ENCODE measurements at regions not wholly inside any gene's neighbourhood (a gene's known extent, or its start where the extent isn't known, plus 50 kb on each side); places are given as distances from the start of the nearest gene placed in this dataset.

DNA sequence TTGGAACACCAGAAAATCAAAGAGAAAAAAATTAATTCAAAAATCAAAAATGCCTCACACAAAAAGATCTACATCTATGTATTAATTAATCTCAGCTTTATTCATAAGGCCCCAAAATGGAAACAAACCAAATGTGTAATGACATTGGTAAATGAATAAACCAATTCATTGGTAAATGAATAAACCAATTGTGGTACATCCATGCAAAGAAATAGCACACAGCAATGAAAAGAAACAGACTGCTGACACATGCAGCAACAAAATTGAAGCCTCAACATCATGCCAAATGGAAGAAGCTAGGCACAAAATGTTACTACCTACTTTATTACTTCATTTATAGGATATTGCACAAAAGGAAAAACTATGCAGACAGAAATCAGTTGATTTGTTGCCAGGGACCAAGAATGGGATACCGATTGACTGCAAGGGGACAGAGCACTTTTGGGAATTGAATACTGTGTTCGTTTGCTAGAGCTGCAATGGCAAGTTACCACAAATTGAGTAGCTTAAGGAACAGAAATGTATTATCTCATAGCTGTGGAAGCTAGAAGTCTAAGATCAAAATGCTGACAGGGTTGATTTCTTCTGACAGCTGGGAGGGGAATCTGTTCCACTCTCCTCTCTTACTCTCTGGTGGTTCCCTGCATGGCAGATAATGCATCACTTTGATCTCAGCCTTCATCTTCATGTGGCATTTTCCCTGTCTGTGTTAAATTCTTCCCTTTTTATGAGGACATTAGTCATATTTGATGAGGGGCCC is 252.8 kb downstream of the RFC3 start:
- no peak overlapping the region for H3K4me3 Mint-ChIP-seq (ENCODE audit: unreplicated experiment)
- no TSS peak for BruUV-seq (replicated peaks)
- no peaks in the 10 kb centered on the region for H3K36me3 Mint-ChIP-seq (ENCODE audit: insufficient read depth, unreplicated experiment)
- TF ChIP-seq, protein P1, sequence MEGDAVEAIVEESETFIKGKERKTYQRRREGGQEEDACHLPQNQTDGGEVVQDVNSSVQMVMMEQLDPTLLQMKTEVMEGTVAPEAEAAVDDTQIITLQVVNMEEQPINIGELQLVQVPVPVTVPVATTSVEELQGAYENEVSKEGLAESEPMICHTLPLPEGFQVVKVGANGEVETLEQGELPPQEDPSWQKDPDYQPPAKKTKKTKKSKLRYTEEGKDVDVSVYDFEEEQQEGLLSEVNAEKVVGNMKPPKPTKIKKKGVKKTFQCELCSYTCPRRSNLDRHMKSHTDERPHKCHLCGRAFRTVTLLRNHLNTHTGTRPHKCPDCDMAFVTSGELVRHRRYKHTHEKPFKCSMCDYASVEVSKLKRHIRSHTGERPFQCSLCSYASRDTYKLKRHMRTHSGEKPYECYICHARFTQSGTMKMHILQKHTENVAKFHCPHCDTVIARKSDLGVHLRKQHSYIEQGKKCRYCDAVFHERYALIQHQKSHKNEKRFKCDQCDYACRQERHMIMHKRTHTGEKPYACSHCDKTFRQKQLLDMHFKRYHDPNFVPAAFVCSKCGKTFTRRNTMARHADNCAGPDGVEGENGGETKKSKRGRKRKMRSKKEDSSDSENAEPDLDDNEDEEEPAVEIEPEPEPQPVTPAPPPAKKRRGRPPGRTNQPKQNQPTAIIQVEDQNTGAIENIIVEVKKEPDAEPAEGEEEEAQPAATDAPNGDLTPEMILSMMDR (IDR thresholded peaks at IDR 0.05; ENCODE audit: unreplicated experiment) = no peak
- H3K27ac Mint-ChIP-seq (ENCODE audit: low read depth, unreplicated experiment) = peak overlapping the region; percentile 13
- H3K9me3 Mint-ChIP-seq (ENCODE audit: unreplicated experiment) = peaks cover 9% of the 10 kb centered on the region
- POLR2A ChIA-PET = interaction anchor here (0.7 to 1.5 kb wide), 2 partner anchors 86 to 823 kb away, joined by 3 to 4 read pairs; no protein-coding TSS in a partner anchor
- CTCF ChIA-PET = interaction anchor here (0.6 to 1.2 kb wide), 6 partner anchors 10 to 1735 kb away, joined by 3 to 6 read pairs (median 3); no protein-coding TSS in a partner anchor
- intact Hi-C loops (cut with micrococcal nuclease) = no loop called here
- no peak for DNase-seq (ENCODE audit: unreplicated experiment)
- peaks cover 20% of the 10 kb centered on the region for H3K4me1 Mint-ChIP-seq (ENCODE audit: insufficient read depth, unreplicated experiment)
- no peaks in the 10 kb centered on the region for H3K27me3 Mint-ChIP-seq (ENCODE audit: insufficient read depth, unreplicated experiment)

DNA sequence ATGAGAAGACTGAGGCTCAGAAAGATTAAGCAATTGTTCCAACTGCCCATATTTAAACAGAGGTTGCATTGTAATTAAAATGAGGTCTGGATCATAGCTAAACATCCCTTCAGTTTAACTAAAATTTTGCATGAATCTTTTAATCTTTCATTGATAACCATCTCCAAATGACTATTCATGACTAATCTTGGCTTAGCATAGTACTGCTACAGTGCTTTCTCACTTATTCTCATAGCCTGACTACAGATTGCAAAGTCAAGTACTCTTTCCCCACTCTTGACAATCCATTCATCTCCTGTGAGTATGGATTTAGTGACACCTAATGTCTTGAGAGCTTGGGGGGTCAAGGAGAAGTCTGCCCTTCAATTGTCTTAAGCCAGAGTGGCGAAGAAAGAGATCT is 258.4 kb downstream of the RFC3 start:
- Mint-ChIP-seq H3K27ac (ENCODE audit: low read depth, unreplicated experiment) (no peak overlapping the region), H3K36me3 (ENCODE audit: insufficient read depth, unreplicated experiment) (no peaks in the 10 kb centered on the region), H3K27me3 (ENCODE audit: insufficient read depth, unreplicated experiment) (no peaks in the 10 kb centered on the region), H3K9me3 (ENCODE audit: unreplicated experiment) (peaks cover 9% of the 10 kb centered on the region), H3K4me3 (ENCODE audit: unreplicated experiment) (no peak overlapping the region), H3K4me1 (ENCODE audit: insufficient read depth, unreplicated experiment) (no peaks in the 10 kb centered on the region)
- TF ChIP-seq, protein P1 (IDR thresholded peaks at IDR 0.05; ENCODE audit: unreplicated experiment) = no peak
- ChIA-PET CTCF (interaction anchor here (0.6 to 4.9 kb wide), 28 partner anchors 10 to 1099 kb away, joined by 3 to 112 read pairs (median 4); no protein-coding TSS in a partner anchor), POLR2A (interaction anchor here (0.6 to 1.9 kb wide), 4 partner anchors 144 to 276 kb away, joined by 3 to 5 read pairs (median 4); no protein-coding TSS in a partner anchor)
- intact Hi-C loops (cut with micrococcal nuclease) = no loop called here
- DNase-seq (ENCODE audit: unreplicated experiment) = no peak
- no TSS peak for BruUV-seq (replicated peaks)

DNA sequence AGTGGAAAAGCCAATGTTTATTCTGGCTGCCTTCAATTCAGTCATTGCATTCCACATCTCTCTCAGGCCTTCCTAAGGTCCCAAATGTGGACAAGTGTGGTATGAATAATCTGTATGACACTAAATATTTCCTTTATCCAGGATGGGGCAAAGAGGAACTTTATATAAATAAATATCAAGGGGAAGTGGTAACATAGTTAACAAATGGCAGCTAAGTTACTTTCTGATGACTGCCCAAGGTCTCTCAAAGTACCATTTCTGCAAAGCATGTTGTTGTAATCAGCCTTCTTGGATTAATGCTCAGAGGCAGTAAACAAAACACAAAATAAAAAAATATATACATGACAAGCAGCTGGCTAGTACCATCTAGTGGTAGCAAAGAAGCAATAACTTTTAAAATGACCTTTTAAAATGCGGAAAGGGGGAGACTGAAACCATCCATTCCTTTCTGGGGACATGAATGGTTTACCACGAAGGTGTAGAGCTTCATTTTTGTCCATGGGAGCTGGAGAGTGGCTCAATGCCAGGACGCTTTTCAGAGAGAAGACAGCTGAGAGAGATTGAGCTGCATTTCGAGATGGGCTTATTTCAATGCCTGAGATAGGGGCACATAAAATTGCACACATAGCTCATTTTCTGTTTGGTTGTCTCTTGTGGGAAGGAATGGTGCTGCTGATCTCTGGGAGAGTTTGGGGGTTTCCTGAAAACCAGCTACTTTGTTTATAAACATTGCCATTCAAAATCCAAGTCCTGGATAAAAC is 259.2 kb downstream of the RFC3 start:
- Mint-ChIP-seq H3K4me1 (ENCODE audit: insufficient read depth, unreplicated experiment) (no peaks in the 10 kb centered on the region), H3K27ac (ENCODE audit: low read depth, unreplicated experiment) (no peak overlapping the region), H3K4me3 (ENCODE audit: unreplicated experiment) (no peak overlapping the region), H3K36me3 (ENCODE audit: insufficient read depth, unreplicated experiment) (no peaks in the 10 kb centered on the region), H3K27me3 (ENCODE audit: insufficient read depth, unreplicated experiment) (no peaks in the 10 kb centered on the region), H3K9me3 (ENCODE audit: unreplicated experiment) (peaks cover 7% of the 10 kb centered on the region)
- no TSS peak for BruUV-seq (replicated peaks)
- ChIA-PET CTCF (interaction anchor here (0.6 to 4.9 kb wide), 57 partner anchors 10 to 1632 kb away, joined by 3 to 112 read pairs (median 4); no protein-coding TSS in a partner anchor), POLR2A (interaction anchor here (0.6 to 1.9 kb wide), 3 partner anchors 144 to 277 kb away, joined by 4 to 5 read pairs (median 4); no protein-coding TSS in a partner anchor)
- TF ChIP-seq, protein P1 (IDR thresholded peaks at IDR 0.05; ENCODE audit: unreplicated experiment) = peak; percentile 72
- intact Hi-C loops (cut with micrococcal nuclease) = loop anchor here (1.0 kb wide), 3 partner anchors 146 to 1080 kb away; no protein-coding TSS in a partner anchor
- DNase-seq (ENCODE audit: unreplicated experiment) = peak; percentile 20

Data from MCF 10A (cell line).